Liver (tissue), 8 donors: ENCODE measurements at regions not wholly inside any gene's neighbourhood (a gene's known extent, or its start where the extent isn't known, plus 50 kb on each side); places are given as distances from the start of the nearest gene placed in this dataset.

Source experiments
- DNase-seq: peaks from one replicate; pipeline ENCODE4 v3.0.0-alpha.2; 2017; ENCODE audit warnings: low spot score
- H3K27ac ChIP-seq, 2 donors: one replicate each; pipeline ENCODE4 v1.7.0; 2013; ENCODE audit warnings: inconsistent platforms in 2 of 2, low read length in 2 of 2, control low read depth in 1 of 2, low read depth in 1 of 2, mild to moderate bottlenecking in 1 of 2
- H3K27me3 ChIP-seq, 4 donors: one replicate each; pipeline versions ENCODE4 v1.6.1 to v1.7.0; 2013; ENCODE audit warnings: low read length in 3 of 4, inconsistent platforms in 1 of 4, mild to moderate bottlenecking in 1 of 4, moderate library complexity in 1 of 4; ENCODE audit not compliant: control insufficient read depth in 4 of 4, insufficient read depth in 4 of 4
- H3K36me3 ChIP-seq, 4 donors: one replicate each; pipeline versions ENCODE4 v1.6.1 to v1.7.0; 2013; ENCODE audit warnings: low read length in 3 of 4, mild to moderate bottlenecking in 3 of 4, low read depth in 1 of 4, moderate library complexity in 1 of 4; ENCODE audit not compliant: control insufficient read depth in 4 of 4, insufficient read depth in 3 of 4
- H3K4me1 ChIP-seq, 4 donors: one replicate each; pipeline versions ENCODE4 v1.6.1 to v1.7.0; 2013; ENCODE audit warnings: low read length in 3 of 4, mild to moderate bottlenecking in 3 of 4, moderate library complexity in 1 of 4; ENCODE audit not compliant: control insufficient read depth in 4 of 4, insufficient read depth in 4 of 4
- H3K4me3 ChIP-seq, 3 donors: one replicate each; pipeline versions ENCODE4 v1.6.1 to v1.7.0; 2013; ENCODE audit warnings: low read length in 3 of 3, control low read depth in 1 of 3, low read depth in 1 of 3, mild to moderate bottlenecking in 1 of 3
- H3K9ac ChIP-seq, 2 donors: one replicate each; pipeline ENCODE4 v1.7.0; 2013; ENCODE audit warnings: low read length in 2 of 2, mild to moderate bottlenecking in 2 of 2, moderate library complexity in 2 of 2, control low read depth in 1 of 2, low read depth in 1 of 2
- H3K9me3 ChIP-seq, 4 donors: one replicate each; pipeline versions ENCODE4 v1.6.1 to v1.7.0; 2013; ENCODE audit warnings: low read length in 3 of 4; ENCODE audit not compliant: control insufficient read depth in 4 of 4
- ATF3 ChIP-seq: IDR thresholded peaks from 2 replicates; pipeline ENCODE4 v1.6.1; 2016; ENCODE audit warnings: antibody characterized with exemption
- CTCF ChIP-seq: fragments of 150-350 bp; IDR thresholded peaks from 2 replicates; pipeline ENCODE4 v1.5.1; 2017; ENCODE audit warnings: improper control_type of control experiment, low read depth, low read length; ENCODE audit not compliant: missing input control
- EGR1 ChIP-seq, 2 donors: IDR thresholded peaks; 2 replicates each; pipeline ENCODE4 v1.6.1; 2016 to 2018; ENCODE audit warnings: antibody characterized with exemption in 2 of 2, low read depth in 2 of 2
- FOXA1 ChIP-seq: IDR thresholded peaks from 2 replicates; pipeline ENCODE4 v1.6.1; 2016; ENCODE audit warnings: antibody characterized with exemption
- FOXA2 ChIP-seq: IDR thresholded peaks from 2 replicates; pipeline ENCODE4 v1.6.1; 2016; ENCODE audit warnings: antibody characterized with exemption
- GABPA ChIP-seq, 2 donors: IDR thresholded peaks in 1 of 2; conservative IDR thresholded peaks in 1 of 2; 2 replicates each; pipeline ENCODE4 v1.6.1; 2016; ENCODE audit warnings: antibody characterized with exemption in 2 of 2, mild to moderate bottlenecking in 1 of 2, moderate library complexity in 1 of 2
- HNF4A ChIP-seq, 2 donors: conservative IDR thresholded peaks; 2 replicates each; pipeline ENCODE4 v1.6.1; 2016; ENCODE audit warnings: antibody characterized with exemption in 2 of 2, mild to moderate bottlenecking in 2 of 2
- HNF4G ChIP-seq: IDR thresholded peaks from 2 replicates; pipeline ENCODE4 v1.6.1; 2016; ENCODE audit warnings: antibody characterized with exemption
- JUND ChIP-seq, 2 donors: IDR thresholded peaks; 2 replicates each; pipeline ENCODE4 v1.6.1; 2016; ENCODE audit warnings: antibody characterized with exemption in 2 of 2
- MAX ChIP-seq: IDR thresholded peaks from 2 replicates; pipeline ENCODE4 v1.6.1; 2016; ENCODE audit warnings: antibody characterized with exemption
- NR2F2 ChIP-seq: IDR thresholded peaks from 2 replicates; pipeline ENCODE4 v1.6.1; 2016; ENCODE audit warnings: antibody characterized with exemption
- REST ChIP-seq: IDR thresholded peaks from 2 replicates; pipeline ENCODE4 v1.6.1; 2016; ENCODE audit warnings: antibody characterized with exemption, mild to moderate bottlenecking
- SP1 ChIP-seq: IDR thresholded peaks from 2 replicates; pipeline ENCODE4 v1.6.1; 2018; ENCODE audit warnings: antibody characterized with exemption, mild to moderate bottlenecking
- YY1 ChIP-seq: IDR thresholded peaks from 2 replicates; pipeline ENCODE4 v1.6.1; 2016; ENCODE audit warnings: antibody characterized with exemption, mild to moderate bottlenecking
- ZBTB33 ChIP-seq: IDR thresholded peaks from 2 replicates; pipeline ENCODE4 v1.6.1; 2016; ENCODE audit warnings: antibody characterized with exemption
- WGBS: extraction: QIAGEN DNeasy Blood & Tissue Kit; methylation state at CpG from one replicate; pipeline ENCODE4 v1.1.7; 2013; 5-methylcytosine and 5-hydroxymethylcytosine counted together
- donor health status: healthy.
- donor health status: healthy.
- donor health status: healthy.
- donor health status: healthy.
- donor health status: healthy.

- Histone ChIP-seq H3K4me1 (no peaks in the 10 kb centered on the region), H3K36me3 (no peaks in the 10 kb centered on the region), H3K4me3 (no peak overlapping the region), H3K27me3 (peaks cover 0 to 3% (median 0%) of the 10 kb centered on the region in 4 donors), H3K9me3 (no peaks in the 10 kb centered on the region), H3K27ac (no peak overlapping the region), H3K9ac (no peak overlapping the region)
- no peak for TF ChIP-seq HNF4A (conservative IDR thresholded peaks at IDR 0.05)
- no peak for TF ChIP-seq HNF4G
- TF ChIP-seq ZBTB33: no peak
- TF ChIP-seq MAX: no peak
- TF ChIP-seq FOXA1: no peak
- TF ChIP-seq GABPA (IDR thresholded peaks at IDR 0.05 in 1 of 2, conservative IDR thresholded peaks at IDR 0.05 in 1 of 2): no peak
- no peak for TF ChIP-seq ATF3
- no peak for TF ChIP-seq SP1
- no peak for TF ChIP-seq JUND (IDR thresholded peaks at IDR 0.05)
- no peak for TF ChIP-seq NR2F2
- TF ChIP-seq REST: no peak
- no peak for TF ChIP-seq YY1
- no peak for DNase-seq
Measured at GRCh38 chr7:145795132-145795531, 321.5 kb upstream of the CNTNAP2 start.

- no peak for DNase-seq
- Histone ChIP-seq H3K9me3 (no peaks in the 10 kb centered on the region), H3K4me3 (no peak overlapping the region), H3K27ac (no peak overlapping the region), H3K27me3 (no peaks in the 10 kb centered on the region), H3K9ac (no peak overlapping the region), H3K36me3 (no peaks in the 10 kb centered on the region), H3K4me1 (no peaks in the 10 kb centered on the region)
- 86% methylated on average over 20 of the region's 20 CpGs for WGBS
- TF ChIP-seq GABPA (IDR thresholded peaks at IDR 0.05 in 1 of 2, conservative IDR thresholded peaks at IDR 0.05 in 1 of 2) (no peak), REST (no peak), EGR1 (IDR thresholded peaks at IDR 0.05; ENCODE audit: low read depth in 2 of 2) (no peak), ZBTB33 (no peak), JUND (IDR thresholded peaks at IDR 0.05) (no peak), MAX (no peak), NR2F2 (no peak), CTCF (no peak), SP1 (no peak), HNF4A (conservative IDR thresholded peaks at IDR 0.05) (no peak), FOXA2 (no peak), FOXA1 (no peak)
Measured at GRCh38 chr7:145784809-145785780, 331.5 kb upstream of the CNTNAP2 start.
